GM12878 (cell line): ENCODE measurements at regions not wholly inside any gene's neighbourhood (a gene's known extent, or its start where the extent isn't known, plus 50 kb on each side); places are given as distances from the start of the nearest gene placed in this dataset.

Source experiments
- ATAC-seq: fragments of 200-7000 bp; cut with Tn5 transposase; 3 replicates; pipeline ENCODE4 v1.9.1; 2020; ENCODE audit warnings: mild to moderate bottlenecking, moderate library complexity
- BruUV-seq: library from RNA; stranded (reverse); fragments of 400-500 nt; replicated peaks from 2 replicates; lab custom pipeline; 2021; lab: Mats Ljungman, UMichigan
- CTCF ChIA-PET: fragments of 300-600 bp; sonication (Branson Sonifier 250); formaldehyde crosslinking; extraction: SDS; loops from one replicate; lab custom pipeline; 2021; ENCODE audit warnings: inconsistent platforms; lab: Yijun Ruan, JAX
- POLR2A ChIA-PET: fragments of 350-600 bp; formaldehyde crosslinking; extraction: SDS; loops from one replicate; lab custom pipeline; 2021; ENCODE audit warnings: inconsistent platforms; lab: Charles Lee
- RAD21 ChIA-PET: fragments of 300-600 bp; sonication (Branson Sonifier 250); formaldehyde crosslinking; loops from one replicate; lab custom pipeline; 2023; ENCODE audit warnings: antibody characterized with exemption; ENCODE audit not compliant: unreplicated experiment; lab: Charles Lee
- SMC1A ChIA-PET: fragments of 300-600 bp; sonication (Branson Sonifier 250); formaldehyde crosslinking; loops from one replicate; lab custom pipeline; 2023; ENCODE audit not compliant: unreplicated experiment, uncharacterized antibody; lab: Charles Lee
- DNase-seq: peaks from one replicate; pipeline ENCODE4 v3.0.0-alpha.2; 2011; ENCODE audit warnings: low read depth, low spot score
- FAIRE-seq: peaks from 3 replicates; lab custom pipeline; 2011; peaks lifted over from hg19 to GRCh38; lab: Jason Lieb, UNC
- H2AFZ ChIP-seq: 2 replicates; pipeline ENCODE4 v1.6.0; 2011; ENCODE audit warnings: low read depth, low read length, control low read depth; ENCODE audit not compliant: control insufficient read depth
- H3K27ac ChIP-seq: 2 replicates; pipeline ENCODE4 v1.5.1; 2011; ENCODE audit warnings: control low read depth; ENCODE audit not compliant: control insufficient read depth, insufficient read depth
- H3K27me3 ChIP-seq, 2 experiments: replicated peaks in 1 of 2; 2 replicates each; pipeline versions ENCODE4 v1.6.0 to v1.6.1; 2011; ENCODE audit warnings: low read length in 1 of 2; ENCODE audit not compliant: control insufficient read depth in 2 of 2, insufficient read depth in 2 of 2
- H3K36me3 ChIP-seq, 2 experiments: 2 replicates each; pipeline ENCODE4 v1.5.1; 2011; ENCODE audit warnings: low read length in 1 of 2; ENCODE audit not compliant: control insufficient read depth in 2 of 2, insufficient read depth in 2 of 2
- H3K4me1 ChIP-seq: 2 replicates; pipeline ENCODE4 v1.6.1; 2011; ENCODE audit warnings: mild to moderate bottlenecking, low read length, moderate library complexity, mixed read lengths; ENCODE audit not compliant: control insufficient read depth, insufficient read depth
- H3K4me2 ChIP-seq: 2 replicates; pipeline ENCODE4 v1.6.0; 2011; ENCODE audit warnings: control low read depth; ENCODE audit not compliant: control insufficient read depth, insufficient read depth
- H3K4me3 ChIP-seq: fragments of 200-600 bp; sonication (generic); 2 replicates; pipeline ENCODE4 v1.5.1; 2016
- H3K79me2 ChIP-seq: 2 replicates; pipeline ENCODE4 v1.6.0; 2011; ENCODE audit warnings: low read length; ENCODE audit not compliant: control insufficient read depth, insufficient read depth
- H3K9ac ChIP-seq: 2 replicates; pipeline ENCODE4 v1.8.0; 2011; ENCODE audit warnings: low read length, control low read depth, mixed read lengths; ENCODE audit not compliant: control insufficient read depth, insufficient read depth
- H3K9me3 ChIP-seq: replicated peaks from 3 replicates; pipeline ENCODE4 v1.5.1; 2011; ENCODE audit warnings: mild to moderate bottlenecking, low read length; ENCODE audit not compliant: control insufficient read depth, insufficient read depth
- H4K20me1 ChIP-seq: 2 replicates; pipeline ENCODE4 v1.6.0; 2011; ENCODE audit not compliant: control insufficient read depth, insufficient read depth
- ATF7 ChIP-seq: fragments of 450-650 bp; IDR thresholded peaks from 2 replicates; pipeline ENCODE4 v1.6.1; 2016; ENCODE audit warnings: low read depth, mild to moderate bottlenecking
- BACH1 ChIP-seq: fragments of 450-650 bp; IDR thresholded peaks from 2 replicates; pipeline ENCODE4 v1.6.1; 2017; ENCODE audit warnings: mild to moderate bottlenecking, borderline replicate concordance
- CBX3 ChIP-seq: fragments of 200-600 bp; sonication (generic); IDR thresholded peaks from 2 replicates; pipeline ENCODE4 v1.6.1; 2016; ENCODE audit warnings: low read depth, borderline replicate concordance
- CEBPB ChIP-seq, 2 experiments: fragments of 150-350 bp in 1 of 2; IDR thresholded peaks; 2 replicates each; pipeline ENCODE4 v1.6.1; 2012 to 2014; ENCODE audit warnings: low read depth in 2 of 2, low read length in 2 of 2, borderline replicate concordance in 1 of 2, inconsistent platforms in 1 of 2
- ESRRA ChIP-seq: IDR thresholded peaks from 2 replicates; pipeline ENCODE4 v1.6.1; 2012; ENCODE audit warnings: mild to moderate bottlenecking, low read length, improper control_type of control experiment
- GATAD2B ChIP-seq: fragments of 450-650 bp; conservative IDR thresholded peaks from 2 replicates; pipeline ENCODE4 v1.6.1; 2017; ENCODE audit warnings: low read depth, mild to moderate bottlenecking, moderate library complexity
- MEF2A ChIP-seq: IDR thresholded peaks from 2 replicates; pipeline ENCODE4 v1.6.1; 2011; ENCODE audit warnings: low read depth, mild to moderate bottlenecking, low read length, moderate library complexity; ENCODE audit not compliant: insufficient read depth
- MXI1 ChIP-seq: fragments of 150-350 bp; IDR thresholded peaks from 2 replicates; pipeline ENCODE4 v1.6.1; 2011; ENCODE audit warnings: low read depth, mild to moderate bottlenecking, inconsistent platforms, low read length, improper control_type of control experiment
- RCOR1 ChIP-seq: conservative IDR thresholded peaks from 2 replicates; pipeline ENCODE4 v1.6.1; 2012; ENCODE audit warnings: low read depth, low read length, improper control_type of control experiment
- SMAD5 ChIP-seq: IDR thresholded peaks from 2 replicates; pipeline ENCODE4 v1.6.1; 2016; ENCODE audit warnings: antibody characterized with exemption, low read depth
- SMC3 ChIP-seq: IDR thresholded peaks from 2 replicates; pipeline ENCODE4 v1.6.1; 2011; ENCODE audit warnings: low read length, improper control_type of control experiment, borderline replicate concordance
- SP1 ChIP-seq: IDR thresholded peaks from one replicate; pipeline ENCODE4 v1.6.1; 2011; ENCODE audit warnings: low read depth, low read length
- SREBF1 ChIP-seq: IDR thresholded peaks from 2 replicates; pipeline ENCODE4 v1.6.1; 2012; ENCODE audit warnings: mild to moderate bottlenecking, low read length
- SUPT20H ChIP-seq: IDR thresholded peaks from 2 replicates; pipeline ENCODE4 v1.6.1; 2011; ENCODE audit warnings: low read depth, mild to moderate bottlenecking, low read length, moderate library complexity, borderline replicate concordance; ENCODE audit not compliant: control insufficient read depth
- TCF12 ChIP-seq: IDR thresholded peaks from 2 replicates; pipeline ENCODE4 v1.6.1; 2011; ENCODE audit warnings: low read depth, mild to moderate bottlenecking, low read length
- WRNIP1 ChIP-seq: IDR thresholded peaks from 2 replicates; pipeline ENCODE4 v1.6.1; 2011; ENCODE audit warnings: low read depth, low read length, improper control_type of control experiment, borderline replicate concordance
- YBX1 ChIP-seq: fragments of 450-650 bp; IDR thresholded peaks from 2 replicates; pipeline ENCODE4 v1.6.1; 2016; ENCODE audit warnings: antibody characterized with exemption
- ZZZ3 ChIP-seq: IDR thresholded peaks from 2 replicates; pipeline ENCODE4 v1.6.1; 2011; ENCODE audit warnings: low read depth; ENCODE audit not compliant: control insufficient read depth, insufficient read length
- WGBS: methylation state at CpG from one replicate; pipeline ENCODE4 v1.1.6; 2016; ENCODE audit warnings: low lambda C conversion rate; ENCODE audit not compliant: insufficient replicate concordance, insufficient coverage; ENCODE audit errors: missing lambda C conversion rate; 5-methylcytosine and 5-hydroxymethylcytosine counted together
- in situ Hi-C: fragments of 300-500 bp; cut with MboI; formaldehyde crosslinking; loops from 9 replicates; pipeline ENCODE4 v1.14.3; 2018; ENCODE audit warnings: mixed read lengths
- intact Hi-C: fragments of 100-400 bp; cut with micrococcal nuclease; formaldehyde crosslinking; loops from one replicate; pipeline ENCODE4 v1.14.2; 2022; ENCODE audit not compliant: unreplicated experiment
- TF ChIP-seq, protein P1 (sequence below): fragments of 450-650 bp; IDR thresholded peaks from 2 replicates; pipeline ENCODE4 v1.6.1; 2017; ENCODE audit warnings: mild to moderate bottlenecking, moderate library complexity
- TF ChIP-seq, protein P2 (sequence below): IDR thresholded peaks from 2 replicates; pipeline ENCODE4 v1.6.1; 2012; ENCODE audit warnings: low read length, inconsistent platforms

DNA sequence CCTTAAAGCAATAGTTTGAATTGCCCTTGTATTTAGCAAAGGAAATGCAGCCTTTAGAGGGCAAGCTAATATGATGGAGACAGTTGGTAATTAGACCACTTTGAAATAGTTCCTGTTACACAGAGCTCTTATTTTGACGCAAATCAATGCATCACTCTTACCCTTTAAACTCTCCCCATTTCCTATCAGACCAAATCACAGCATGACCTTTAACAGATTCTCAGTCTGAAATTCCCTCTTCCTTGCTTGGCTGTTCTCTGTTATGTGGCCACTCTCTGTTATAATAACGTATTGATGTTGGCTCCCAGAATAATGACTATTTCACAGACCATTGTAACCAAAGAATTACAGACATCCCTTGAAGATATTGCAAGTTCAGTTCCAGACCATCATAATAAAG is 66.9 kb upstream of the NGF start:
- Histone ChIP-seq H3K9me3 (no peaks in the 10 kb centered on the region), H3K36me3 (no peaks in the 10 kb centered on the region), H3K4me3 (no peak overlapping the region), H2AFZ (no peak overlapping the region), H3K4me1 (no peaks in the 10 kb centered on the region), H3K27ac (no peak overlapping the region), H3K4me2 (no peak overlapping the region), H3K79me2 (no peaks in the 10 kb centered on the region), H3K9ac (no peak overlapping the region), H3K27me3 (no peaks in the 10 kb centered on the region; a peak in 2 of 4 replicates), H4K20me1 (no peaks in the 10 kb centered on the region)
- TF ChIP-seq WRNIP1: no peak
- TF ChIP-seq RCOR1: no peak
- no peak for TF ChIP-seq MXI1
- no peak for TF ChIP-seq SUPT20H
- no peak for TF ChIP-seq CEBPB (IDR thresholded peaks at IDR 0.05; ENCODE audit: borderline replicate concordance in 1 of 2, low read depth in 2 of 2, low read length in 2 of 2)
- no peak for TF ChIP-seq SREBF1
- no peak for TF ChIP-seq CBX3
- TF ChIP-seq ZZZ3: no peak
- no peak for TF ChIP-seq MEF2A
- TF ChIP-seq SMC3: no peak
- no peak for TF ChIP-seq TCF12
- no peak for TF ChIP-seq ATF7
- no peak for TF ChIP-seq YBX1
- no peak for TF ChIP-seq BACH1
- TF ChIP-seq SP1: no peak
- TF ChIP-seq ESRRA: no peak
- no peak for TF ChIP-seq GATAD2B
- TF ChIP-seq, protein P1, sequence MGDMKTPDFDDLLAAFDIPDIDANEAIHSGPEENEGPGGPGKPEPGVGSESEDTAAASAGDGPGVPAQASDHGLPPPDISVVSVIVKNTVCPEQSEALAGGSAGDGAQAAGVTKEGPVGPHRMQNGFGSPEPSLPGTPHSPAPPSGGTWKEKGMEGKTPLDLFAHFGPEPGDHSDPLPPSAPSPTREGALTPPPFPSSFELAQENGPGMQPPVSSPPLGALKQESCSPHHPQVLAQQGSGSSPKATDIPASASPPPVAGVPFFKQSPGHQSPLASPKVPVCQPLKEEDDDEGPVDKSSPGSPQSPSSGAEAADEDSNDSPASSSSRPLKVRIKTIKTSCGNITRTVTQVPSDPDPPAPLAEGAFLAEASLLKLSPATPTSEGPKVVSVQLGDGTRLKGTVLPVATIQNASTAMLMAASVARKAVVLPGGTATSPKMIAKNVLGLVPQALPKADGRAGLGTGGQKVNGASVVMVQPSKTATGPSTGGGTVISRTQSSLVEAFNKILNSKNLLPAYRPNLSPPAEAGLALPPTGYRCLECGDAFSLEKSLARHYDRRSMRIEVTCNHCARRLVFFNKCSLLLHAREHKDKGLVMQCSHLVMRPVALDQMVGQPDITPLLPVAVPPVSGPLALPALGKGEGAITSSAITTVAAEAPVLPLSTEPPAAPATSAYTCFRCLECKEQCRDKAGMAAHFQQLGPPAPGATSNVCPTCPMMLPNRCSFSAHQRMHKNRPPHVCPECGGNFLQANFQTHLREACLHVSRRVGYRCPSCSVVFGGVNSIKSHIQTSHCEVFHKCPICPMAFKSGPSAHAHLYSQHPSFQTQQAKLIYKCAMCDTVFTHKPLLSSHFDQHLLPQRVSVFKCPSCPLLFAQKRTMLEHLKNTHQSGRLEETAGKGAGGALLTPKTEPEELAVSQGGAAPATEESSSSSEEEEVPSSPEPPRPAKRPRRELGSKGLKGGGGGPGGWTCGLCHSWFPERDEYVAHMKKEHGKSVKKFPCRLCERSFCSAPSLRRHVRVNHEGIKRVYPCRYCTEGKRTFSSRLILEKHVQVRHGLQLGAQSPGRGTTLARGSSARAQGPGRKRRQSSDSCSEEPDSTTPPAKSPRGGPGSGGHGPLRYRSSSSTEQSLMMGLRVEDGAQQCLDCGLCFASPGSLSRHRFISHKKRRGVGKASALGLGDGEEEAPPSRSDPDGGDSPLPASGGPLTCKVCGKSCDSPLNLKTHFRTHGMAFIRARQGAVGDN: no peak
- no peak for TF ChIP-seq SMAD5
- TF ChIP-seq, protein P2, sequence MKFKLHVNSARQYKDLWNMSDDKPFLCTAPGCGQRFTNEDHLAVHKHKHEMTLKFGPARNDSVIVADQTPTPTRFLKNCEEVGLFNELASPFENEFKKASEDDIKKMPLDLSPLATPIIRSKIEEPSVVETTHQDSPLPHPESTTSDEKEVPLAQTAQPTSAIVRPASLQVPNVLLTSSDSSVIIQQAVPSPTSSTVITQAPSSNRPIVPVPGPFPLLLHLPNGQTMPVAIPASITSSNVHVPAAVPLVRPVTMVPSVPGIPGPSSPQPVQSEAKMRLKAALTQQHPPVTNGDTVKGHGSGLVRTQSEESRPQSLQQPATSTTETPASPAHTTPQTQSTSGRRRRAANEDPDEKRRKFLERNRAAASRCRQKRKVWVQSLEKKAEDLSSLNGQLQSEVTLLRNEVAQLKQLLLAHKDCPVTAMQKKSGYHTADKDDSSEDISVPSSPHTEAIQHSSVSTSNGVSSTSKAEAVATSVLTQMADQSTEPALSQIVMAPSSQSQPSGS: no peak
- CTCF ChIA-PET: no interaction called here
- POLR2A ChIA-PET: no interaction called here
- DNase-seq: no peak
- SMC1A ChIA-PET: no interaction called here
- in situ Hi-C loops (no loop called here), intact Hi-C loops (no loop called here)
- no peak for FAIRE-seq
- RAD21 ChIA-PET: no interaction called here
- no peak for ATAC-seq
- WGBS: 2% methylated on average over 2 of the region's 2 CpGs
- BruUV-seq: no TSS peak
